ENCODE measurements at regions not wholly inside any gene's neighbourhood (a gene's known extent, or its start where the extent isn't known, plus 50 kb on each side); places are given as distances from the start of the nearest gene placed in this dataset.

- no peak for DNase-seq (ENCODE audit: low read depth, low spot score)
- Histone ChIP-seq H4K20me1 (ENCODE audit: control insufficient read depth, extremely low read depth, insufficient read depth, low read length) (no peaks in the 10 kb centered on the region), H3K36me3 (ENCODE audit: control insufficient read depth in 2 of 2, extremely low read depth in 1 of 2, insufficient read depth in 2 of 2, low read length in 2 of 2) (no peaks in the 10 kb centered on the region), H3K9me1 (ENCODE audit: control insufficient read depth, extremely low read depth, insufficient read depth, low read length) (no peaks in the 10 kb centered on the region), H3K4me2 (ENCODE audit: control insufficient read depth, extremely low read depth, insufficient read depth, low read depth, low read length) (no peak overlapping the region), H3K4me1 (ENCODE audit: control insufficient read depth, extremely low read depth, insufficient read depth, low read length) (no peaks in the 10 kb centered on the region), H3K9me3 (ENCODE audit: control insufficient read depth, low read depth, low read length) (no peaks in the 10 kb centered on the region), H3K27ac (ENCODE audit: control insufficient read depth, insufficient read depth, low read length) (no peak overlapping the region), H3K9ac (ENCODE audit: control insufficient read depth, extremely low read depth, insufficient read depth, low read length) (no peak overlapping the region), H3K4me3 (ENCODE audit: control insufficient read depth in 2 of 3, extremely low read depth in 1 of 3, insufficient read depth in 2 of 3, low read depth in 1 of 3, low read length in 3 of 3) (no peak overlapping the region), H3K79me2 (ENCODE audit: control insufficient read depth, insufficient read depth, low read length) (no peaks in the 10 kb centered on the region), H3K27me3 (ENCODE audit: control insufficient read depth, extremely low read depth, insufficient read depth, low read length) (no peaks in the 10 kb centered on the region), H2AFZ (ENCODE audit: control insufficient read depth, low read length) (no peak overlapping the region)
- FAIRE-seq, result no peak
- TF ChIP-seq CTCF (optimal IDR thresholded peaks at IDR 0.05 in 1 of 3, IDR thresholded peaks at IDR 0.05 in 1 of 3, conservative IDR thresholded peaks at IDR 0.05 in 1 of 3; ENCODE audit: extremely low read depth in 1 of 3, insufficient read depth in 2 of 3, low read length in 3 of 3), result no peak
- TF ChIP-seq EZH2 (IDR thresholded peaks at IDR 0.05; ENCODE audit: low read length), result no peak
- dilution Hi-C loops (cut with MboI; ENCODE audit: extremely low pct_ligation_motif_present, low sequenced_read_pairs), result no loop called here
Measured at GRCh38 chr6:163828038-163828795, 413.7 kb downstream of the QKI start.

- Histone ChIP-seq H3K9me3 (ENCODE audit: control insufficient read depth, low read depth, low read length) (no peaks in the 10 kb centered on the region), H3K9me1 (ENCODE audit: control insufficient read depth, extremely low read depth, insufficient read depth, low read length) (no peaks in the 10 kb centered on the region), H3K9ac (ENCODE audit: control insufficient read depth, extremely low read depth, insufficient read depth, low read length) (no peak overlapping the region), H3K4me1 (ENCODE audit: control insufficient read depth, extremely low read depth, insufficient read depth, low read length) (no peaks in the 10 kb centered on the region), H3K4me3 (ENCODE audit: control insufficient read depth in 2 of 3, extremely low read depth in 1 of 3, insufficient read depth in 2 of 3, low read depth in 1 of 3, low read length in 3 of 3) (no peak overlapping the region), H4K20me1 (ENCODE audit: control insufficient read depth, extremely low read depth, insufficient read depth, low read length) (no peaks in the 10 kb centered on the region), H3K36me3 (ENCODE audit: control insufficient read depth in 2 of 2, extremely low read depth in 1 of 2, insufficient read depth in 2 of 2, low read length in 2 of 2) (no peaks in the 10 kb centered on the region), H3K27me3 (ENCODE audit: control insufficient read depth, extremely low read depth, insufficient read depth, low read length) (no peaks in the 10 kb centered on the region), H3K79me2 (ENCODE audit: control insufficient read depth, insufficient read depth, low read length) (no peaks in the 10 kb centered on the region), H3K4me2 (ENCODE audit: control insufficient read depth, extremely low read depth, insufficient read depth, low read depth, low read length) (no peak overlapping the region), H3K27ac (ENCODE audit: control insufficient read depth, insufficient read depth, low read length) (no peak overlapping the region), H2AFZ (ENCODE audit: control insufficient read depth, low read length) (no peak overlapping the region)
- dilution Hi-C loops (cut with MboI; ENCODE audit: extremely low pct_ligation_motif_present, low sequenced_read_pairs), result no loop called here
- no peak for FAIRE-seq
- TF ChIP-seq CTCF (optimal IDR thresholded peaks at IDR 0.05 in 1 of 3, IDR thresholded peaks at IDR 0.05 in 1 of 3, conservative IDR thresholded peaks at IDR 0.05 in 1 of 3; ENCODE audit: extremely low read depth in 1 of 3, insufficient read depth in 2 of 3, low read length in 3 of 3), result no peak
- no peak for TF ChIP-seq EZH2 (IDR thresholded peaks at IDR 0.05; ENCODE audit: low read length)
- DNase-seq (ENCODE audit: low read depth, low spot score), result no peak
Measured at GRCh38 chr6:163827143-163827542, 412.6 kb downstream of the QKI start.

Data from keratinocyte (primary cell).